Naive thymus-derived CD4-positive, alpha-beta T cell (primary cell): ENCODE measurements at regions not wholly inside any gene's neighbourhood (a gene's known extent, or its start where the extent isn't known, plus 50 kb on each side); places are given as distances from the start of the nearest gene placed in this dataset.

Source experiments
- ATAC-seq: fragments of 150-1000 bp; cut with Tn5 transposase; 2 replicates; pipeline ENCODE4 v1.10.0; 2021; ENCODE audit warnings: mild to moderate bottlenecking, moderate library complexity
- CTCF ChIA-PET: fragments of 350-600 bp; sonication (Branson Sonifier 250); formaldehyde crosslinking; loops from one replicate; lab custom pipeline; 2021; ENCODE audit warnings: antibody characterized with exemption; lab: Charles Lee
- POLR2A ChIA-PET: fragments of 350-600 bp; sonication (Branson Sonifier 250); formaldehyde crosslinking; loops from one replicate; lab custom pipeline; 2021; ENCODE audit warnings: antibody characterized with exemption, inconsistent platforms; lab: Charles Lee
- DNase-seq, 9 donors: peaks; one replicate each; pipeline versions ENCODE4 v3.0.0 to v3.0.0-alpha.2; 2020 to 2022; ENCODE audit warnings: mixed read lengths in 1 of 9
- H3K27ac ChIP-seq: one replicate; pipeline ENCODE4 v1.7.0; 2013; ENCODE audit warnings: mild to moderate bottlenecking, low read depth, low read length, moderate library complexity
- H3K27me3 ChIP-seq, 2 donors: one replicate each; pipeline ENCODE4 v1.7.0; 2013; ENCODE audit warnings: low read length in 2 of 2, mild to moderate bottlenecking in 2 of 2, moderate library complexity in 2 of 2; ENCODE audit not compliant: control insufficient read depth in 2 of 2, insufficient read depth in 2 of 2
- H3K36me3 ChIP-seq, 3 experiments: 1 replicate in 2 of 3; 2 replicates in 1 of 3; pipeline ENCODE4 v1.7.0; 2013; ENCODE audit warnings: low read length in 3 of 3, mild to moderate bottlenecking in 3 of 3, moderate library complexity in 1 of 3; ENCODE audit not compliant: insufficient read depth in 3 of 3, control insufficient read depth in 2 of 3
- H3K4me1 ChIP-seq, 2 donors: one replicate each; pipeline ENCODE4 v1.7.0; 2013; ENCODE audit warnings: low read length in 2 of 2, mild to moderate bottlenecking in 2 of 2, moderate library complexity in 1 of 2; ENCODE audit not compliant: control insufficient read depth in 2 of 2, insufficient read depth in 2 of 2
- H3K4me3 ChIP-seq: 2 replicates; pipeline ENCODE4 v1.7.0; 2013; ENCODE audit warnings: mild to moderate bottlenecking, low read length
- H3K9me3 ChIP-seq, 3 experiments: 1 replicate in 2 of 3; 2 replicates in 1 of 3; pipeline ENCODE4 v1.7.0; 2013; ENCODE audit warnings: low read length in 3 of 3; ENCODE audit not compliant: control insufficient read depth in 2 of 3
- H3K27ac Mint-ChIP-seq, 9 donors: one replicate each; pipeline ENCODE4 v1.8.0; 2020 to 2022; ENCODE audit warnings: mixed read lengths in 9 of 9, mild to moderate bottlenecking in 8 of 9, moderate library complexity in 5 of 9, inconsistent platforms in 2 of 9
- H3K27me3 Mint-ChIP-seq, 5 donors: one replicate each; pipeline ENCODE4 v1.8.0; 2021 to 2022; ENCODE audit warnings: mixed read lengths in 5 of 5, mild to moderate bottlenecking in 1 of 5
- H3K36me3 Mint-ChIP-seq, 5 donors: one replicate each; pipeline ENCODE4 v1.8.0; 2020 to 2022; ENCODE audit warnings: mixed read lengths in 5 of 5, mild to moderate bottlenecking in 3 of 5, inconsistent platforms in 1 of 5
- H3K4me1 Mint-ChIP-seq, 7 donors: one replicate each; pipeline ENCODE4 v1.8.0; 2020 to 2022; ENCODE audit warnings: mixed read lengths in 7 of 7, mild to moderate bottlenecking in 3 of 7, inconsistent platforms in 1 of 7
- H3K4me3 Mint-ChIP-seq, 10 donors: one replicate each; pipeline ENCODE4 v1.8.0; 2020 to 2022; ENCODE audit warnings: mild to moderate bottlenecking in 10 of 10, mixed read lengths in 10 of 10, moderate library complexity in 6 of 10, inconsistent platforms in 2 of 10
- H3K9me3 Mint-ChIP-seq, 11 donors: one replicate each; pipeline ENCODE4 v1.8.0; 2020 to 2022; ENCODE audit warnings: mixed read lengths in 11 of 11, mild to moderate bottlenecking in 4 of 11, inconsistent platforms in 1 of 11, moderate library complexity in 1 of 11
- intact Hi-C, 2 donors: fragments of 100-400 bp; cut with micrococcal nuclease; formaldehyde crosslinking; loops; one replicate each; pipeline ENCODE4 v1.15.1; 2023

DNA sequence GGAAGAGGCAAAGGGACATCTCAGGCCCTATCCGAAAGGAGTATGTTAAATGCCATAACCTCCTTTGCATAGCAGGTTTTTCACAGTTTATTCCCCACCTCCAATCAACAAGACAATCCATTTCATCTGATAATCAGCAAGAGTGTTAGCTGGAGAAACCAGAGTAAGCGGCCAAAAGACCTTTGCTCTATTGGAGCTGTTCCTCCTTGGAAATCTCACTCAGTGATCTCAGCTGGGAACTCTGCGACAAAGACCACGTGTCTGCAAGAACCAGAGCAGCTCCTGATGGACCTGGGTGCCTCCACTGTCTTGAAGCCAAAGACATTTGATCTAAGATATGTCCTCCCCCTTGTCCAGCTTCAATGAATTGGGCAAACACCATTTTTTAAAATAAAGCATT lies 241.0 kb downstream of the SEC61B start:
- Histone ChIP-seq H3K27me3 (no peaks in the 10 kb centered on the region), H3K4me3 (no peak overlapping the region), H3K4me1 (no peaks in the 10 kb centered on the region), H3K27ac (no peak overlapping the region), H3K36me3 (no peaks in the 10 kb centered on the region), H3K9me3 (no peaks in the 10 kb centered on the region)
- Mint-ChIP-seq H3K4me1 (no peaks in the 10 kb centered on the region), H3K27ac (no peak overlapping the region), H3K36me3 (no peaks in the 10 kb centered on the region), H3K4me3 (no peak overlapping the region), H3K9me3 (no peaks in the 10 kb centered on the region), H3K27me3 (peaks cover 0 to 12% (median 6%) of the 10 kb centered on the region in 5 donors)
- POLR2A ChIA-PET = no interaction called here
- intact Hi-C loops = no loop called here
- CTCF ChIA-PET = no interaction called here
- ATAC-seq (no peak), DNase-seq (no peak)

DNA sequence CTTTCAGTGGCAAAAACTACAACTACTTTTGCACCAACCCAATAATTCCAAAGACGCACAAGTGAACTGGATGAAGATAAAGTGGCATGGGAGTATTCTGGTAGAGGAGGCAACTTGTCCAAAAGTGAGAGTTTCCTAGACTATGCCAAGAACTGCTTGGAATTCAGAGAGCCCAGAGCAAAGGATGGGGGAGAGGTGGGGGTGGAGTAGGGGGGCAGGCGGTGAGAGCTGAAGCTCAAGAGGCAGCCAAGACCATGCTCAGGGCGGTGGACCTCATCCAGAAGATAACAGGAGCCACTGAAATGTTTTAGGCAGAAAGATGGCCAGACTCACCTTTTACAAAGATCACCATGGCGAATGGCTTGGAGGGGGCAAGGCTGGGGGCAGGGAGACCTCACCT lies 242.5 kb downstream of the SEC61B start:
- H3K9me3 Mint-ChIP-seq = peaks cover 0 to 5% (median 0%) of the 10 kb centered on the region in 11 donors
- H3K9me3 ChIP-seq = no peaks in the 10 kb centered on the region
- intact Hi-C loops = no loop called here
- peaks cover 0 to 21% (median 9%) of the 10 kb centered on the region in 5 donors for H3K27me3 Mint-ChIP-seq
- no peak overlapping the region for H3K4me3 ChIP-seq
- no peak overlapping the region for H3K27ac ChIP-seq
- H3K36me3 ChIP-seq = no peaks in the 10 kb centered on the region
- H3K27ac Mint-ChIP-seq = no peak overlapping the region
- H3K4me1 ChIP-seq = no peaks in the 10 kb centered on the region
- DNase-seq = no peak
- H3K36me3 Mint-ChIP-seq = no peaks in the 10 kb centered on the region
- no peaks in the 10 kb centered on the region for H3K4me1 Mint-ChIP-seq
- no peak overlapping the region for H3K4me3 Mint-ChIP-seq
- ChIA-PET POLR2A (no interaction called here), CTCF (no interaction called here)
- ATAC-seq = no peak
- no peaks in the 10 kb centered on the region for H3K27me3 ChIP-seq

GRCh38 chr9:99465231-99465907 lies 243.3 kb downstream of the SEC61B start:
- Histone ChIP-seq H3K4me1 (no peaks in the 10 kb centered on the region), H3K36me3 (no peaks in the 10 kb centered on the region), H3K4me3 (no peak overlapping the region), H3K27me3 (no peaks in the 10 kb centered on the region), H3K27ac (no peak overlapping the region), H3K9me3 (no peaks in the 10 kb centered on the region)
- DNase-seq (no peak), ATAC-seq (no peak)
- ChIA-PET CTCF (no interaction called here), POLR2A (no interaction called here)
- H3K27ac Mint-ChIP-seq = no peak overlapping the region
- peaks cover 5 to 19% (median 15%) of the 10 kb centered on the region in 5 donors for H3K27me3 Mint-ChIP-seq
- no peak overlapping the region for H3K4me3 Mint-ChIP-seq
- H3K9me3 Mint-ChIP-seq = peaks cover 0 to 11% (median 0%) of the 10 kb centered on the region in 11 donors
- H3K4me1 Mint-ChIP-seq = no peaks in the 10 kb centered on the region
- intact Hi-C loops = no loop called here
- H3K36me3 Mint-ChIP-seq = no peaks in the 10 kb centered on the region

GRCh38 chr9:99466104-99466503 lies 244.0 kb downstream of the SEC61B start:
- H3K4me1 Mint-ChIP-seq = no peaks in the 10 kb centered on the region
- no peak for ATAC-seq
- no peak overlapping the region for H3K27ac ChIP-seq
- peaks cover 6 to 19% (median 15%) of the 10 kb centered on the region in 5 donors for H3K27me3 Mint-ChIP-seq
- H3K4me3 Mint-ChIP-seq = no peak overlapping the region
- peaks cover 0 to 12% (median 0%) of the 10 kb centered on the region in 11 donors for H3K9me3 Mint-ChIP-seq
- no peaks in the 10 kb centered on the region for H3K27me3 ChIP-seq
- no peaks in the 10 kb centered on the region for H3K4me1 ChIP-seq
- no peak overlapping the region for H3K27ac Mint-ChIP-seq
- intact Hi-C loops = no loop called here
- ChIA-PET CTCF (no interaction called here), POLR2A (no interaction called here)
- no peaks in the 10 kb centered on the region for H3K9me3 ChIP-seq
- H3K4me3 ChIP-seq = no peak overlapping the region
- no peaks in the 10 kb centered on the region for H3K36me3 Mint-ChIP-seq
- DNase-seq = no peak
- no peaks in the 10 kb centered on the region for H3K36me3 ChIP-seq

- no peak for ATAC-seq
- no peaks in the 10 kb centered on the region for H3K36me3 Mint-ChIP-seq
- H3K27me3 Mint-ChIP-seq = peaks cover 11 to 21% (median 15%) of the 10 kb centered on the region in 5 donors
- no peaks in the 10 kb centered on the region for H3K27me3 ChIP-seq
- intact Hi-C loops = no loop called here
- no peaks in the 10 kb centered on the region for H3K36me3 ChIP-seq
- peaks cover 0 to 12% (median 0%) of the 10 kb centered on the region in 11 donors for H3K9me3 Mint-ChIP-seq
- DNase-seq = no peak
- ChIA-PET CTCF (no interaction called here), POLR2A (no interaction called here)
- no peaks in the 10 kb centered on the region for H3K4me1 ChIP-seq
- H3K4me1 Mint-ChIP-seq = no peaks in the 10 kb centered on the region
- H3K9me3 ChIP-seq = no peaks in the 10 kb centered on the region
- no peak overlapping the region for H3K4me3 Mint-ChIP-seq
- no peak overlapping the region for H3K27ac Mint-ChIP-seq
- no peak overlapping the region for H3K27ac ChIP-seq
- no peak overlapping the region for H3K4me3 ChIP-seq
Measured at GRCh38 chr9:99466781-99467180, 244.7 kb downstream of the SEC61B start.

GRCh38 chr9:99471033-99471432 lies 249.0 kb downstream of the SEC61B start:
- Histone ChIP-seq H3K4me3 (no peak overlapping the region), H3K27ac (no peak overlapping the region), H3K9me3 (no peaks in the 10 kb centered on the region), H3K4me1 (no peaks in the 10 kb centered on the region), H3K27me3 (no peaks in the 10 kb centered on the region), H3K36me3 (no peaks in the 10 kb centered on the region)
- Mint-ChIP-seq H3K27ac (no peak overlapping the region), H3K4me1 (no peaks in the 10 kb centered on the region), H3K4me3 (no peak overlapping the region), H3K9me3 (peaks cover 0 to 12% (median 0%) of the 10 kb centered on the region in 11 donors), H3K27me3 (peaks cover 15 to 26% (median 24%) of the 10 kb centered on the region in 5 donors), H3K36me3 (no peaks in the 10 kb centered on the region)
- DNase-seq = no peak
- intact Hi-C loops = no loop called here
- ATAC-seq = no peak
- ChIA-PET CTCF (no interaction called here), POLR2A (no interaction called here)

- Histone ChIP-seq H3K9me3 (no peaks in the 10 kb centered on the region), H3K36me3 (no peaks in the 10 kb centered on the region), H3K4me1 (no peaks in the 10 kb centered on the region), H3K4me3 (no peak overlapping the region), H3K27ac (no peak overlapping the region), H3K27me3 (no peaks in the 10 kb centered on the region)
- ATAC-seq (no peak), DNase-seq (no peak)
- Mint-ChIP-seq H3K27ac (no peak overlapping the region), H3K4me3 (no peak overlapping the region), H3K27me3 (peaks cover 19 to 34% (median 27%) of the 10 kb centered on the region in 5 donors), H3K36me3 (no peaks in the 10 kb centered on the region), H3K4me1 (no peaks in the 10 kb centered on the region), H3K9me3 (peaks cover 0 to 12% (median 0%) of the 10 kb centered on the region in 11 donors)
- ChIA-PET POLR2A (no interaction called here), CTCF (no interaction called here)
- intact Hi-C loops = no loop called here
Measured at GRCh38 chr9:99472240-99472915, 250.3 kb downstream of the SEC61B start.
